ENCODE measurements at regions not wholly inside any gene's neighbourhood (a gene's known extent, or its start where the extent isn't known, plus 50 kb on each side); places are given as distances from the start of the nearest gene placed in this dataset.

- no peak for TF ChIP-seq CTCF (IDR thresholded peaks at IDR 0.05; ENCODE audit: insufficient read depth, low read depth, low read length)
- DNase-seq (ENCODE audit: low read depth): no peak
- no peak overlapping the region for H3K4me3 ChIP-seq (ENCODE audit: low read depth, low read length)
Measured at GRCh38 chr18:56224669-56225561, 413.5 kb downstream of the TXNL1 start.

- no peak for DNase-seq (ENCODE audit: low read depth)
- no peak overlapping the region for H3K4me3 ChIP-seq (ENCODE audit: low read depth, low read length)
- no peak for TF ChIP-seq CTCF (IDR thresholded peaks at IDR 0.05; ENCODE audit: insufficient read depth, low read depth, low read length)
Measured at GRCh38 chr18:56221195-56222065, 417.0 kb downstream of the TXNL1 start.

- no peak for TF ChIP-seq CTCF (IDR thresholded peaks at IDR 0.05; ENCODE audit: insufficient read depth, low read depth, low read length)
- no peak for DNase-seq (ENCODE audit: low read depth)
- H3K4me3 ChIP-seq (ENCODE audit: low read depth, low read length): no peak overlapping the region
Measured at GRCh38 chr18:56217406-56217805, 421.0 kb downstream of the TXNL1 start.

GRCh38 chr18:56214706-56215105, 423.7 kb downstream of the TXNL1 start:
- no peak for DNase-seq (ENCODE audit: low read depth)
- no peak for TF ChIP-seq CTCF (IDR thresholded peaks at IDR 0.05; ENCODE audit: insufficient read depth, low read depth, low read length)

GRCh38 chr18:56210520-56210919, 427.9 kb downstream of the TXNL1 start:
- no peak for DNase-seq (ENCODE audit: low read depth)
- no peak overlapping the region for H3K4me3 ChIP-seq (ENCODE audit: low read depth, low read length)
- TF ChIP-seq CTCF (IDR thresholded peaks at IDR 0.05; ENCODE audit: insufficient read depth, low read depth, low read length): no peak

More at GRCh38 chr18:56214706-56215105, 423.7 kb downstream of the TXNL1 start:
- no peak overlapping the region for H3K4me3 ChIP-seq (ENCODE audit: low read depth, low read length)

GRCh38 chr18:56207989-56208388, 430.4 kb downstream of the TXNL1 start:
- no peak for DNase-seq (ENCODE audit: low read depth)
- H3K4me3 ChIP-seq (ENCODE audit: low read depth, low read length): no peak overlapping the region
- TF ChIP-seq CTCF (IDR thresholded peaks at IDR 0.05; ENCODE audit: insufficient read depth, low read depth, low read length): no peak
